ENCODE measurements at regions not wholly inside any gene's neighbourhood (a gene's known extent, or its start where the extent isn't known, plus 50 kb on each side); places are given as distances from the start of the nearest gene placed in this dataset.

DNA sequence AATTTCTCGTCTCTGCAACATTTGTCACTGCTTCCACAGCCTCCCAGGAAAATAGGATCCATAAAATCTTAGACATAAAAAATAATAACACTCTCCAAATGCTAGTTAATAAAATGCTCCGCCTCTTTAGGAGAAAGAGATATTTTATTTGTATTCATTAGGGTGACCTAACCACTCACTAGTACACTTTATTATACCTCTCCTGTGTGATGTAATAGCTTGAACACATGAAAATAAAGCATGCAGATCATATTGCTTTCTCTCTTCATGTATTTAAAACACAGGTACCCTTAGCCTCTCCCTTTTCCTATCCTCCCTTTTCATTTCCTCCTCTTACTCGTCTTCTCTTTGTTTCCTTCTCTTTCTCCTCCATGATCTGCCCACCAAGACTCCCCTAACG, 694.2 kb downstream of the EPHA4 start:
- TF ChIP-seq HIVEP1 (CRISPR knock-in tag; IDR thresholded peaks at IDR 0.05) = no peak
- no peak for TF ChIP-seq MAFK (IDR thresholded peaks at IDR 0.05; ENCODE audit: low read length)
- TF ChIP-seq ZNF121 (CRISPR knock-in tag; conservative IDR thresholded peaks at IDR 0.05) = no peak
- TF ChIP-seq, protein P1, sequence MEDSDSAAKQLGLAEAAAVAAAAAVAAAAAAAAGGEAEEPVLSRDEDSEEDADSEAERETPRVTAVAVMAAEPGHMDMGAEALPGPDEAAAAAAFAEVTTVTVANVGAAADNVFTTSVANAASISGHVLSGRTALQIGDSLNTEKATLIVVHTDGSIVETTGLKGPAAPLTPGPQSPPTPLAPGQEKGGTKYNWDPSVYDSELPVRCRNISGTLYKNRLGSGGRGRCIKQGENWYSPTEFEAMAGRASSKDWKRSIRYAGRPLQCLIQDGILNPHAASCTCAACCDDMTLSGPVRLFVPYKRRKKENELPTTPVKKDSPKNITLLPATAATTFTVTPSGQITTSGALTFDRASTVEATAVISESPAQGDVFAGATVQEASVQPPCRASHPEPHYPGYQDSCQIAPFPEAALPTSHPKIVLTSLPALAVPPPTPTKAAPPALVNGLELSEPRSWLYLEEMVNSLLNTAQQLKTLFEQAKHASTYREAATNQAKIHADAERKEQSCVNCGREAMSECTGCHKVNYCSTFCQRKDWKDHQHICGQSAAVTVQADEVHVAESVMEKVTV (CRISPR knock-in tag; IDR thresholded peaks at IDR 0.05) = no peak
- no peak for TF ChIP-seq KDM1A (IDR thresholded peaks at IDR 0.05)
- no peak for TF ChIP-seq EZH2 (IDR thresholded peaks at IDR 0.05; ENCODE audit: borderline replicate concordance, low read depth, low read length)
- TF ChIP-seq MAZ (CRISPR knock-in tag; conservative IDR thresholded peaks at IDR 0.05 in 1 of 2, IDR thresholded peaks at IDR 0.05 in 1 of 2) = no peak
- TF ChIP-seq KLF16 (IDR thresholded peaks at IDR 0.05) = no peak
- TF ChIP-seq SIN3A (IDR thresholded peaks at IDR 0.05; ENCODE audit: borderline replicate concordance in 2 of 2, control insufficient read depth in 1 of 2, low read depth in 2 of 2, low read length in 2 of 2) = no peak
- no peak for TF ChIP-seq POLR2AphosphoS5 (IDR thresholded peaks at IDR 0.05; ENCODE audit: control insufficient read depth, insufficient read depth, low read depth, low read length)
- TF ChIP-seq PCBP1 (IDR thresholded peaks at IDR 0.05; ENCODE audit: low read depth, low read length, poor library complexity, severe bottlenecking) = no peak
- no peak for TF ChIP-seq ZNF583 (CRISPR knock-in tag; IDR thresholded peaks at IDR 0.05)

All from K562 (cell line).